Neural progenitor cell (in vitro differentiated cells): ENCODE measurements at regions not wholly inside any gene's neighbourhood (a gene's known extent, or its start where the extent isn't known, plus 50 kb on each side); places are given as distances from the start of the nearest gene placed in this dataset.

ENCODE experiments used
- DNase-seq: peaks from one replicate; pipeline ENCODE4 v3.0.0-alpha.2; 2016; ENCODE audit warnings: low spot score
- H2AFZ ChIP-seq: fragments of 200-600 bp; sonication (generic); replicated peaks from 2 replicates; pipeline ENCODE4 v1.6.1; 2016; ENCODE audit warnings: antibody characterized with exemption
- H3F3A ChIP-seq: fragments of 200-600 bp; sonication (generic); 2 replicates; pipeline ENCODE4 v1.6.1; 2016; ENCODE audit warnings: antibody characterized with exemption, low read depth
- H3K27ac ChIP-seq: fragments of 200-600 bp; sonication (generic); 2 replicates; pipeline ENCODE4 v1.5.1; 2016; ENCODE audit warnings: mild to moderate bottlenecking
- H3K27me3 ChIP-seq: fragments of 200-600 bp; sonication (generic); 2 replicates; pipeline ENCODE4 v1.6.1; 2016; ENCODE audit warnings: mild to moderate bottlenecking, moderate library complexity
- H3K36me3 ChIP-seq: fragments of 200-600 bp; sonication (generic); 2 replicates; pipeline ENCODE4 v1.5.1; 2016
- H3K4me1 ChIP-seq: fragments of 200-600 bp; sonication (generic); 2 replicates; pipeline ENCODE4 v1.6.1; 2016; ENCODE audit warnings: mixed run types
- H3K4me2 ChIP-seq: fragments of 200-600 bp; sonication (generic); 2 replicates; pipeline ENCODE4 v1.6.1; 2016
- H3K4me3 ChIP-seq: fragments of 200-600 bp; sonication (generic); 2 replicates; pipeline ENCODE4 v1.5.1; 2016
- H3K79me2 ChIP-seq: fragments of 200-600 bp; sonication (generic); 2 replicates; pipeline ENCODE4 v1.6.1; 2016; ENCODE audit warnings: low read depth
- H3K9ac ChIP-seq: fragments of 200-600 bp; sonication (generic); 2 replicates; pipeline ENCODE4 v1.6.1; 2016
- H3K9me3 ChIP-seq: fragments of 200-600 bp; sonication (generic); 2 replicates; pipeline ENCODE4 v1.5.1; 2016; ENCODE audit warnings: low read depth
- H4K20me1 ChIP-seq: fragments of 200-600 bp; sonication (generic); 2 replicates; pipeline ENCODE4 v1.6.1; 2016; ENCODE audit warnings: low read depth
- H3K27ac Mint-ChIP-seq: 3 replicates; pipeline ENCODE4 v1.8.0; 2021; ENCODE audit warnings: mixed read lengths
- H3K27me3 Mint-ChIP-seq: 2 replicates; pipeline ENCODE4 v1.8.0; 2022; ENCODE audit warnings: low read depth, mild to moderate bottlenecking, inconsistent platforms, moderate library complexity, mixed read lengths; ENCODE audit not compliant: insufficient read depth
- H3K36me3 Mint-ChIP-seq: 3 replicates; pipeline ENCODE4 v1.8.0; 2021; ENCODE audit warnings: mixed read lengths
- H3K4me1 Mint-ChIP-seq: 3 replicates; pipeline ENCODE4 v1.8.0; 2021; ENCODE audit warnings: mixed read lengths
- H3K4me3 Mint-ChIP-seq: 3 replicates; pipeline ENCODE4 v1.8.0; 2021; ENCODE audit warnings: mild to moderate bottlenecking, moderate library complexity, mixed read lengths
- H3K9me3 Mint-ChIP-seq: 3 replicates; pipeline ENCODE4 v1.8.0; 2020; ENCODE audit warnings: mixed read lengths
- CTCF ChIP-seq: fragments of 200-600 bp; sonication (generic); IDR thresholded peaks from 2 replicates; pipeline ENCODE4 v1.5.1; 2017; ENCODE audit warnings: antibody characterized with exemption, mild to moderate bottlenecking
- EZH2 ChIP-seq: fragments of 200-600 bp; sonication (generic); IDR thresholded peaks from 2 replicates; pipeline ENCODE4 v1.6.1; 2017; ENCODE audit warnings: antibody characterized with exemption, mild to moderate bottlenecking, moderate library complexity
- EZH2phosphoT487 ChIP-seq: fragments of 200-600 bp; sonication (generic); IDR thresholded peaks from 2 replicates; pipeline ENCODE4 v1.6.1; 2017; ENCODE audit warnings: antibody characterized with exemption

- H3K27me3 ChIP-seq = no peaks in the 10 kb centered on the region
- H3K4me3 ChIP-seq = no peak overlapping the region
- TF ChIP-seq EZH2 (no peak), EZH2phosphoT487 (peak; percentile 68)
- H2AFZ ChIP-seq = no peak overlapping the region
- peak overlapping the region; percentile 30 for H3K27ac ChIP-seq
- peaks cover 2% of the 10 kb centered on the region for H3K9me3 Mint-ChIP-seq
- no peaks in the 10 kb centered on the region for H3K36me3 ChIP-seq
- peak; percentile 67 for DNase-seq
- H3K9ac ChIP-seq = no peak overlapping the region
- no peaks in the 10 kb centered on the region for H3K27me3 Mint-ChIP-seq
- no peaks in the 10 kb centered on the region for H4K20me1 ChIP-seq
- no peaks in the 10 kb centered on the region for H3K9me3 ChIP-seq
- H3K27ac Mint-ChIP-seq = peak overlapping the region; percentile 52
- peaks cover 47% of the 10 kb centered on the region for H3K4me1 Mint-ChIP-seq
- H3K4me3 Mint-ChIP-seq = no peak overlapping the region
- H3K4me1 ChIP-seq = peaks cover 54% of the 10 kb centered on the region
- H3K36me3 Mint-ChIP-seq = no peaks in the 10 kb centered on the region
- peaks cover 52% of the 10 kb centered on the region for H3F3A ChIP-seq
- H3K4me2 ChIP-seq = peak overlapping the region; percentile 46
- H3K79me2 ChIP-seq = no peaks in the 10 kb centered on the region
Observed at GRCh38 chr5:166428264-166428803, 1863.1 kb upstream of the WWC1 start.

DNA sequence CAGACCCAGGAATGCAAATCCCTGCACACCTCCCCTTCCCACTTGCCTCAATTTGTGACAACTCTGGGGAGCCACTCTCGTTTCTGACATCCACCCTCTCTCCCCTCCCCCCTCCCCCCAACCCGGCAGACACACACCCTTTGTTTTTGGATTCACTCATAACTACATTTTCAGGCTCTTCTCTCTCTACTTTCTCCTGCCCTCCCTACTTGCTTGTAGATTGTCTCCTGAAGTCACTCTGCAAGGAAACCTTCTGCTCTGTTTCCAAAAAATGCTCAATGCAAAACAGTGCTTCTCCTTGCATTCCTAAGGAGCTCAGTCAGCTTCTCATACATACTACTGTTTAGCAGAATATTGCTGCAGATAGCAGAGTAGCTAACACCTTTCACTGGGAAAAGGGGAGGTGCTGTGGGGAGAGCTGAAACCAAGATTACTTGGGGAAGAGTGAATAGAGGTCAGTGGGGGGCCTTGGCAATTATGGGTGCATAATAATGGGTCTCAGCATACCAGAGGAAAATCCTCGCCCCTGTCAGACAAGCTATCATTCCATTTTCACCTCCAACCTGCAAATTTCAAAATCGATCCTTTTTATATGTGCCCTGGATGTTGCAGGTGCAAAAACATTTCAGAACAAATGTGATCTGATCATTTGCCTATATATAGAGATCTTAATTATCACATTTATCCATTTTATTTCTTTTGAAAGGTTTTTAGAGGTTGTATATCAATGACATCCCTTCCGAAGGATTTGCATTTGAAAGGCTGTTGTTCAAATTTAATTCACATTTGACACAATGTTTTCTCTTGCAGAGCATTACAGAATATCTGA, 1860.7 kb upstream of the WWC1 start:
- H3K9ac ChIP-seq = no peak overlapping the region
- H3K9me3 Mint-ChIP-seq = no peaks in the 10 kb centered on the region
- H3K27me3 ChIP-seq = no peaks in the 10 kb centered on the region
- peak overlapping the region; percentile 91 for H3K27ac ChIP-seq
- peak overlapping the region; percentile 77 for H3K4me3 Mint-ChIP-seq
- no peak for TF ChIP-seq EZH2
- no peak for TF ChIP-seq CTCF
- no peak for TF ChIP-seq EZH2phosphoT487
- H3K27me3 Mint-ChIP-seq = no peaks in the 10 kb centered on the region
- peak; percentile 76 for DNase-seq
- H3F3A ChIP-seq = peaks cover 52% of the 10 kb centered on the region
- no peaks in the 10 kb centered on the region for H3K79me2 ChIP-seq
- peaks cover 45% of the 10 kb centered on the region for H3K4me1 Mint-ChIP-seq
- no peaks in the 10 kb centered on the region for H3K9me3 ChIP-seq
- H3K27ac Mint-ChIP-seq = peak overlapping the region; percentile 98
- H4K20me1 ChIP-seq = no peaks in the 10 kb centered on the region
- H3K36me3 ChIP-seq = no peaks in the 10 kb centered on the region
- H2AFZ ChIP-seq = no peak overlapping the region
- H3K4me3 ChIP-seq = peak overlapping the region; percentile 15
- peaks cover 54% of the 10 kb centered on the region for H3K4me1 ChIP-seq
- peak overlapping the region; percentile 66 for H3K4me2 ChIP-seq
- no peaks in the 10 kb centered on the region for H3K36me3 Mint-ChIP-seq

GRCh38 chr5:166431456-166431855, 1860.0 kb upstream of the WWC1 start:
- peak overlapping the region; percentile 98 for H3K27ac Mint-ChIP-seq
- peak overlapping the region; percentile 66 for H3K4me2 ChIP-seq

More at GRCh38 chr5:166431456-166431855, 1860.0 kb upstream of the WWC1 start:
- H3K9ac ChIP-seq = no peak overlapping the region
- Mint-ChIP-seq H3K36me3 (no peaks in the 10 kb centered on the region), H3K9me3 (no peaks in the 10 kb centered on the region), H3K27me3 (no peaks in the 10 kb centered on the region), H3K4me1 (peaks cover 45% of the 10 kb centered on the region), H3K4me3 (peak overlapping the region; percentile 77)
- peaks cover 54% of the 10 kb centered on the region for H3K4me1 ChIP-seq
- H3K27ac ChIP-seq = peak overlapping the region; percentile 91
- H4K20me1 ChIP-seq = no peaks in the 10 kb centered on the region
- no peaks in the 10 kb centered on the region for H3K9me3 ChIP-seq
- no peaks in the 10 kb centered on the region for H3K27me3 ChIP-seq
- TF ChIP-seq CTCF (no peak), EZH2 (no peak), EZH2phosphoT487 (no peak)
- no peak overlapping the region for H3K4me3 ChIP-seq
- peaks cover 52% of the 10 kb centered on the region for H3F3A ChIP-seq
- peak; percentile 4 for DNase-seq
- no peaks in the 10 kb centered on the region for H3K36me3 ChIP-seq
- H2AFZ ChIP-seq = peak overlapping the region; percentile 20
- no peaks in the 10 kb centered on the region for H3K79me2 ChIP-seq
